COR-L47 (cell line): ENCODE measurements at regions not wholly inside any gene's neighbourhood (a gene's known extent, or its start where the extent isn't known, plus 50 kb on each side); places are given as distances from the start of the nearest gene placed in this dataset.
"Not testable (repeated sequence)": the region's sequence is repeated elsewhere in the genome, so short reads cannot be mapped to it uniquely, and the experiment has no call there.

Experiments used
- DNase-seq: peaks from one replicate; lab custom pipeline; 2025; lab: John Stamatoyannopoulos, UW

GRCh38 chr14:106355881-106356642, 829.7 kb downstream of the TMEM121 start:
- not testable (repeated sequence) for DNase-seq

DNA sequence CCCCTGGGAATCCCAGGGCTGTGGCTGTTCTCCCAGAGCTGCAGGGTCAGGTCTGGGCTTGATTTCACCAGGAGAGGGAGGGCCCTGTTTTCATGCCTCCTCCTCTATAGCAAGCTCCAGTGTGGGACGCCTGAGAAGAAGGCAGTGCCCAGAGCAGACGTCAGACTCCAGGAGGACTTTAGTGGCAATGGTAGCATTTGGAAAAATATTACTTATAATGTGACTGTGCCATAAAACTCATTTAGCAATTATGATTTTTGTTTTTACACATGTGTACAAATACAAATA, 830.2 kb downstream of the TMEM121 start:
- DNase-seq, result not testable (repeated sequence)

DNA sequence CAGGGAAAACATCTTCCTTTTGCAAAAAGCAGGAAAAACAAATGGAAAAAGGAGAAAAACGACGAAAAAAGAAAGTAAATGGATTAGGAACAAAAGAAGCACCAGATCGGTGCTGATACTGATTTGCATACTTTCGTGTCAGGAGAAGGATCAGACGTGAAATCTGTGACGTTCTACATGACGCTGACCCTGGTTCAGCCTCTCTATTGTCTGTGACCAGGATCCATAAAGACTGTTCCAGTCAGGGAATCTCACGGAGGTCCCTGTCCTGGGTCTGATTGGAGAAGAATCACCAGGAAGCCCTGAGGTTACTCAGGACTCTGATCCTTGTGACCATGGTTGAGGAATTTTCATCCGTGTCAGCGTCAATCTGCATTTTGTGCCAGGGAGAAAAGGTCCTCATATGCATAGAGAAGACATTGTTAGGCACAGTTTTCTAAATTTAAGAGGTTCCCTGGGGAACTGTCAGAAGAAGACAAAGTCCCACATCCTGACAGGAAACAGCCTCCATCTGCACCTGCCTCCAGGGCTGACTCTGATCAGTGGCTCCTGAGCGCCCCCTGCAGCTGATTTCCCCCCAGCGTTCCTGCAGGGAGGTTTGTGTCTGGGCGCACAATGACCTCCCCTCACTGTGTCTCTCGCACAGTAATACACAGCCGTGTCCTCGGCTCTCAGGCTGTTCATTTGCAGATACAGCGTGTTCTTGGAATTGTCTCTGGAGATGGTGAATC, 832.9 kb downstream of the TMEM121 start:
- not testable (repeated sequence) for DNase-seq

GRCh38 chr14:106365371-106365770, 839.0 kb downstream of the TMEM121 start:
- not testable (repeated sequence) for DNase-seq

DNA sequence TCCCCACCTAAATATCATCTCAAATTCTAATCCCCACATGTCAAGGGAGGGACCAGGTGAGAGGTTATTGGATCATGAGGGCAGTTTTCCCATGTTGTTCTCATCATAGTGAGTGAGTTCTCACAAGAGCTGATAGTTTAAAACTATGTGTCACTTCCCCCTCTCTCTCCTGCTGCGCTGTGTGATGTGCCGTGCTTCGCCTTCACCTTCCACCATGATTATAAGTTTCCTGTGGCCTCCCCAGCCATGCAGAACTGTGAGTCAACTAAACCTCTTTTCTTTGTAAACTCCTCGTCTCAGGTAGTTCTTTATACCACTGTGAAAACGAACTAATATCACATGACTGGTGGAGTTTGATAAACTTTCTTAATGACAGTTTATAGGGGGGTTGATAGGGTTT, 839.5 kb downstream of the TMEM121 start:
- not testable (repeated sequence) for DNase-seq

GRCh38 chr14:106366971-106367370, 840.6 kb downstream of the TMEM121 start:
- not testable (repeated sequence) for DNase-seq

DNA sequence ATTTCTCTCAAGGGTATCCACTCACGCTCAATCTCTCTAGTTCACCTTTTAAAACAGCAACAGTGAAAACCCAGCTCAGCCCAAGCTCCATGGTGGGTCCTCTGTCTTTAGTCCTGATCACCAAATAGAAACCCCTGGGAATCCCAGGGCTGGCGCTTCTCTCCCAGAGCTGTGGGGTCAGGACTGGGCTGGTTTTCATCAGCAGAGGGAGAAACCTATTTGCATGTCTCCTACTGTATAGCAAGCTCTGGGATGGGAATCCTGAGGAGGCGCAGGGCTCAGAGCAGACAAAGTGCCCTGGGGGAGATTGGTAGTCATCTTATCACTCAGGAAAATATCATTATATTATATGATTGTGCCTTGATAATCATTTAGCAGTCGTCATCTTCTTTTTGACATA, 843.1 kb downstream of the TMEM121 start:
- DNase-seq, result not testable (repeated sequence)

GRCh38 chr14:106372870-106373652, 846.7 kb downstream of the TMEM121 start:
- DNase-seq, result peak; percentile 79

GRCh38 chr14:106373653-106374110, 847.3 kb downstream of the TMEM121 start:
- not testable (repeated sequence) for DNase-seq

GRCh38 chr14:106377432-106377831, 851.0 kb downstream of the TMEM121 start:
- no peak for DNase-seq

DNA sequence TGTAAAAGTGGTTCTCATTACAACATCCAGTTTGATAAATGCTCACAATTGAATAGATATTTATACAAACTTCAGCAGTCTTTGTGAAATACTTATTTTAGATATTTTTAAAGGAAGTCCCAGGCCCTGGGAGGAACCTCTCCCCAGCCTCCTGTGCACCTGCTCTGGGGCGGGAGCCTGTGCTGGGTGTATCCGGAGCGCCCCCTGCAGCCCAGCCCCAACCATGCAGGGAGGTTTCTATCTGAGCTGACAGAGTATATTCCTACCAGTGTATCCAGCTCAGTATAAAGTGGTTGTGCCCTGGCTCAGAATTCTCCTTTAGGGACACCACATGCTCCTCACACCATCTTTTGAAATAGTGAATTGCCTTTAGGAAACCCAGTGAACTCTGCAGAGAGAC, 851.8 kb downstream of the TMEM121 start:
- no peak for DNase-seq

GRCh38 chr14:106380740-106381139, 854.4 kb downstream of the TMEM121 start:
- DNase-seq, result no peak

GRCh38 chr14:106389186-106389585, 862.8 kb downstream of the TMEM121 start:
- DNase-seq, result not testable (repeated sequence)

DNA sequence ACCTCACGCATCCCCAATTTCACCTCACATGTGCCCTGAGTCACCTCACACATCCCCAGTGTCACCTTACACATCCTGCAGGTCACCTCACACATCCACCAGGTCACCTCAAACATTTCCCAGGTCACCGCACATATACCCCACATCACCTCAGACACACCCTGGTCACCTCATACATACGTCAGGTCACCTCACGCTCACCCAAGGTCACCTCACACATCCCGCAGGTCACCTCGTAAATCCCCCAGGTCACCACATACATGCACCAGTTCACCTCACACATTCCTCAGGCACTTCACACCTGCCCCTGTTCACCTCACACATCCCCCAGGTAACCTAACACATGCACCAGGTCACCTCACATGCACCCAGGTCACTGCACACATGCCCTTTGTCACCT, 864.0 kb downstream of the TMEM121 start:
- DNase-seq, result no peak

GRCh38 chr14:106390947-106391346, 864.6 kb downstream of the TMEM121 start:
- DNase-seq, result no peak

DNA sequence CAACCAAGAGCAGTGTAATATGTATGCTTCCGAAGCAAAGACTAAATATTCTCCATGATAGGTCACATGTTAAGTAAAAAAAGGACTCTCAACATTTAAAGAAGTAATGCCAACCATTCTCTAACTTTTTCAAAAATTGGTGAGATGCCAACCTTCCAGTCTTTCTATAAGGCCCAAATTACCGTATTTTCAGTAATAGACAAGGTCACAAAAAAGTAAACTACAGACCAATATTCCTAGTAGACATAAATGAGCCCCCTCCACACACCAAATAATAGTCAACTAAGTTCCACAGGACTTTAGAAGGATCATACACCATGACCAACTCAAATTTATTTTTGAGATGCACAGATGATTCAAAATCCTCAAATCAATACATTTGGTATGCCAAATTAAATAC, 867.4 kb downstream of the TMEM121 start:
- no peak for DNase-seq

- DNase-seq, result no peak
These were observed 869.2 kb downstream of the TMEM121 start for GRCh38 chr14:106395456-106396050.

DNA sequence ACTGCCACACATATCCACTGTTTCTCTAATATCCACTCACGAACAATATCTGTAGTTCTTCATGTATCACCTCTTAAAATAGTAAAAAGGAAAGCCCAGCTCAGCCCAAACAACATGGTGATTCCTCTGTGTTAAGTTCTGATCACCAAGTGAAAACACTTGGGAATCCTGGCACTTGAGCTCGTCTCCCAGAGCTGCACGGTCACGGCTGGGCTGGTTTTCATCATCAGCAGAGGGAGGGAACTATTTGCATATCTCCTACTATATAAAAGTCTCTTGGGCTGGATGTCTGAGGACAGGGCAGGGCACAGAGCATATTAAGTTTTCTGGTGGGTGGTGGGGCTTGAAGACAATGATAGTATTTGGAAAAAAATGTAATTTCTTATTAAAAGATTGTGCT, 870.6 kb downstream of the TMEM121 start:
- DNase-seq, result no peak

- DNase-seq, result not testable (repeated sequence)
These were observed 872.5 kb downstream of the TMEM121 start for GRCh38 chr14:106398931-106399331.

GRCh38 chr14:106401316-106401715, 874.9 kb downstream of the TMEM121 start:
- DNase-seq, result not testable (repeated sequence)

DNA sequence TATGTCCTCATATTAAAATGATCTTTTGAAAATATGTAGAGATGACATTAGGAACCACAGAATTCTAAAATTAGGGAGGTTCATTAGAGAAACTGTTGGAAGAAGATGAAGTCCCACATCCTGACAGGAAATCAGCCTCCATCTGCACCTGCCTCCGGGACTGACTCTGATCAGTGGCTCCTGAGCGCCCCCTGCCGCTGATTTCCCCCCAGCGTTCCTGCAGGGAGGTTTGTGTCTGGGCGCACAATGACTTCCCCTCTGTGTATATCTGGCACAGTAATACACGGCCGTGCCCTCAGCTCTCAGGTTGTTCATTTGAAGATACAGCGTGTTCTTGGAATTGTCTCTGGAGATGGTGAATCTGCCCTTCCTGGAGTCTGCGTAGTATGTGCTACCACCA, 883.8 kb downstream of the TMEM121 start:
- DNase-seq, result not testable (repeated sequence)

- DNase-seq, result no peak
These were observed 888.1 kb downstream of the TMEM121 start for GRCh38 chr14:106414464-106414863.
